Astrocyte of the hippocampus (primary cell): ENCODE measurements at regions not wholly inside any gene's neighbourhood (a gene's known extent, or its start where the extent isn't known, plus 50 kb on each side); places are given as distances from the start of the nearest gene placed in this dataset.
A peak's percentile ranks its signal among the peaks of the same experiment; 100 is the strongest.
"Not testable (repeated sequence)": the region's sequence is repeated elsewhere in the genome, so short reads cannot be mapped to it uniquely, and the experiment has no call there.

ENCODE experiments used
- DNase-seq: peaks from one replicate; pipeline ENCODE4 v3.0.0; 2011; ENCODE audit warnings: low read depth, low spot score

DNA sequence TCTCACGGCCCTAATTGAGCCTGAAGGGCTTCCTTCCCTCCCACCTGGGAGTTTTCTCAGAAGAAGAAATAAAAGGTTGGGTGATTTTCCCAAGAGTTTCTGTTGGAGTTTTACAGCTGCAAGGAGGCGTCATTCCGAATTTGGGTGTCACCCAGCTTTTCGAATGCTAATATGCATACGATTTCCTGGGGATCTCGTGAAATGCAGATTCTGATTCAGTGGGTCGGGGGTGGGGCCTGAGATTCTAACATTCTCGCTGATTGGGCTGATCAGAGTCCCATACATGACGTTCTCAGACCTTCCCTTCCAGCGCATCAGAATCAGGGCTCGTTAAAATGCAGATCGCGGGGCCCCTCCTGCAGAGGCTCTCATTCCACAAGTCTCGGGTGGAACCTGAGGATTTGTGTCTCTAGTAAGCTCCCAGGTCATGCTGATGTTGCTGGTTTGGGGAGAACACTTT lies 125.8 kb upstream of the STX18 start:
- DNase-seq, result no peak

DNA sequence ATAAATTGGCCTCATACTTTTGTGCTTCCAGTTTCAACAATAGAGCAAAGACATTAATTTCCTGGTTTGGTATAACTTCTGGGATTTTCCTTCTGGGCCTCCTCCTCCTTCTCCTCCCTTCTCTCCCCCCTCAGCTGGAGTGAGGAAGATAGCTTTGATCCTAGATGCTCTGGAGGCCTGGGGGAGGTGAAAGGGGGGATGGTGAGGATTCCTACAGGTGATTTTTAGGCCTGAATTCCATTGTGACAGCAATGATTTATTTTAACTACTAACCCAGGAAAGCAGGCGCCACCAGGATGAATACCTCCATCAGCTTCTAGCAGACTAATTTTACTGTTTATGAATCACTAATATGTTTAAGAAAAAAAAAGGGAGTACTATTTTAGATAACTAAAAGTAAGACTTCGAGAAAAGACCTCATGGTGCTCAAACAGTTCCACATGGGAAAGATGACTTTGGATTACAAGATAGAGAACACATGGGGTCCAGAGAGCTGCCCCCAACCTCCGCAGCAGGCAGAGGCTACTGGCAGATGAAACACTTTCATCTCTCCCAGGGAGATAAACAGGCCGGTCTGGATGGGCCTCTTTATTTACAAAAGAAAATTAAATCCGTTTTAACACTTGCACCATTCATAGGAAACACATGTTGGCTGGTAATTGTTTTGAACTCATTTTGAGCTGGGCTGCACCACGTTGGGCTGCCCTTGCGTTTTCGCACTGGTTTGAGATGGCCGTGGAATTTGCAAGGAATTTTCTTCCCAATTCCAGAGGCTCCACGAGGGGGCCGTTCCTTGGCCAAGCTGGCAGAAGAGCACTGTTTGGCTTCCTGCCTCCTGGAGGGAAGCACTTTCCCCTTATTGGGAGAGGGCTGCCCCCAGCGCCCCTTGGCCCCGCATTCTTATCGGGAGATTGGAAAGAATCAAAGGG lies 125.1 kb upstream of the STX18 start:
- DNase-seq, result peak; percentile 70

GRCh38 chr4:4666187-4666586 lies 124.3 kb upstream of the STX18 start:
- DNase-seq, result no peak

GRCh38 chr4:4664234-4664633 lies 122.4 kb upstream of the STX18 start:
- DNase-seq, result no peak

DNA sequence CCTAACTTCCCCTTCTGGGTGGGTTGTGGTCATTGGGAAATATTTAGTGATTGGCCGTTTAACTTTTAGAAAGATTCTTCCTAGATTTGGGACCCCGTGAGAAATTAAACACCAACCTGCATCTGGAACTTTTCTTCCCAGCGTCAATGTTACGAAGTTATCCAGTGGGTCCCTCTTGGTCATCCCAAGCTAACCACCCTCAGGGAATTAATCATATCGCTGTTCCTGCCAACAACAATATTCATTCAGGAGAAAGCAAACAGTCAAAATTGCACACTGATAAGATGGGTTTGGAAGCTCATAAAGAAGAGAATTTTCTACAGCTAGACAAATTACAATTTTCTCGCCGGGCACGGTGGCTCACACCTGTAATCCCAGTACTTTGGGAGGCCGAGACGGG lies 121.2 kb upstream of the STX18 start:
- peak; percentile 68 for DNase-seq

GRCh38 chr4:4662230-4662629 lies 120.4 kb upstream of the STX18 start:
- no peak for DNase-seq

- DNase-seq, result peak; percentile 87
Measured at GRCh38 chr4:4659871-4660651, 118.2 kb upstream of the STX18 start.

DNA sequence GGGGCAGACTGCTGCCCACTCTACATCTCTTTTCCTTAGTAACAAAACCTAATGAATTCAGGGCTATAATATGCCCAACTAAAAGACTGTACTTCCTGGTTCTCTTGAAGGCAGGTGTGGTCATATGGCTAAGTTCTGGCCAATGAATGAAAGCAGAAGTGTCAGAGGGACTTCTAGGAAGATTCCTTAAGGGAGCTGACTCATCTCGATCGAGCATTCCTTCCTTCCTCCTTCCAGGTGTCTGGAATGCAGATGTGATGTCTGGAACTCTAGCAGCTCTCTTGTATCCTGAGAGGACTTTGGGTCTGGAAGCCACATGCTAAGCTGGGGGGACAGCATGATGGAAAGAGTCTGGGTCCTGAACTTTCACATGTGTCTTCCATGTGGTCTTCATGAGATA lies 116.2 kb upstream of the STX18 start:
- no peak for DNase-seq

GRCh38 chr4:4656977-4657376 lies 115.1 kb upstream of the STX18 start:
- DNase-seq, result no peak

- DNase-seq, result no peak
Measured at GRCh38 chr4:4655901-4656300, 114.1 kb upstream of the STX18 start.

DNA sequence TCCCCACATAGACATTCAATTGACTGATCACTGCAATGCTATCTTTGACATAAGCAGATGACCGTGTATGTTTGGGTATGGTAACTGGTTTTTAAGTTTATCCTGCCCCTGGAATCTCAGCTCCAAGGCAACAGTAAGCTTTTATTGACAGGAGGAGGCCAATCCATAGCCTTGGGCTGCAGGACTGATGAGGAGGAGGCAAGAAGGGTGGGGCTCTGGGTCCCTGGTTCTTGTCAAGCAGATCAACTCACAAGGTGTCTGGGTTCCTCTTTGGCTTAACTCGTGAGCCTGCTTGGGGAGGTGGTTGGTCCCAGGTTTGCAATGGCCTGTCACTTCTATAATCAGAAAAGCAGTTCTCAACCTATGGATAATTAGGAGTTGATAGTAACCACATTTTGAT lies 113.2 kb upstream of the STX18 start:
- no peak for DNase-seq

- peak; percentile 37 for DNase-seq
Measured at GRCh38 chr4:4651811-4652755, 110.2 kb upstream of the STX18 start.

- DNase-seq, result no peak
Measured at GRCh38 chr4:4647041-4647440, 105.2 kb upstream of the STX18 start.

- no peak for DNase-seq
Measured at GRCh38 chr4:4645743-4646142, 103.9 kb upstream of the STX18 start.

GRCh38 chr4:4644277-4644676 lies 102.4 kb upstream of the STX18 start:
- DNase-seq, result not testable (repeated sequence)

DNA sequence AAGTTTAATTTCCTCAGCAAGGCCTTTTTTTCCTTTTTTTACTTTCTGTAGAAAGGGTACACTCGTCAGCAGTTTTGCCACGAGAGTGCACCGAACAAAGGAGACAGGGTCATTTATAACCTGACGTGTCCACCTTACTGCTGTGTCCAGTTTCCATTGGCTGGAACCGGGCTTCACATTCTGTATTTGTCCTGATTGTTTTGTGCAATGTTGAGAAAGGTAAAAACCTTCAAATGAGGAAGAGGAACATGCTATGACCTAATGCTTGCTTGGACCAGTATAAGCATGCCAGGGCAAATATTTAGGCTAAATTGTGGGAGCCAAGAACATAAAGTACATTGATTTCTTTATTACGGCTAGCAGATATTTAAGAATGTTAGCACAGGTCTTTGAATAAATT lies 101.9 kb upstream of the STX18 start:
- DNase-seq, result not testable (repeated sequence)

DNA sequence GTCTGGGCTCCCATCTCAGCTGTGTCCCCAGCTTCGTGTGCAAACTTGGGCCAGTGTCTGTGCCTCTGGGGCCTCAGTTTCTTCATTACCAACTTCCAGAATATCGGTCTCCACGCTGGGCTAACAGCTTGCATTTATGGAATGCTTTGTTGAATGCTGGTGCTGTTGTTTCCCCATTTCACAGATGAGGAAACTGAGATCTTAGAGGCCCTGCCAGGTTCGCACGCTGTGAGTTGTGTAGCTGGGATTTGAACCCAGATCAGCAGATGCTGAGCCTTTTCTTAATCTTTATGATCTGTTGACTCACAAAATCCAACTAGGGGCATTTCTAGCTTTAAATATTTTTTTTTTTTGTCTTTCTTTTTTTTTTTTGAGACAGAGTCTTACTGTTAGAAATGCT lies 101.5 kb upstream of the STX18 start:
- DNase-seq, result no peak

- DNase-seq, result peak; percentile 49
Measured at GRCh38 chr4:4642496-4643000, 100.7 kb upstream of the STX18 start.

GRCh38 chr4:4641661-4642495 lies 100.0 kb upstream of the STX18 start:
- DNase-seq, result peak; percentile 58

- no peak for DNase-seq
Measured at GRCh38 chr4:4641254-4641653, 99.4 kb upstream of the STX18 start.
